ENCODE measurements at regions not wholly inside any gene's neighbourhood (a gene's known extent, or its start where the extent isn't known, plus 50 kb on each side); places are given as distances from the start of the nearest gene placed in this dataset.

DNA sequence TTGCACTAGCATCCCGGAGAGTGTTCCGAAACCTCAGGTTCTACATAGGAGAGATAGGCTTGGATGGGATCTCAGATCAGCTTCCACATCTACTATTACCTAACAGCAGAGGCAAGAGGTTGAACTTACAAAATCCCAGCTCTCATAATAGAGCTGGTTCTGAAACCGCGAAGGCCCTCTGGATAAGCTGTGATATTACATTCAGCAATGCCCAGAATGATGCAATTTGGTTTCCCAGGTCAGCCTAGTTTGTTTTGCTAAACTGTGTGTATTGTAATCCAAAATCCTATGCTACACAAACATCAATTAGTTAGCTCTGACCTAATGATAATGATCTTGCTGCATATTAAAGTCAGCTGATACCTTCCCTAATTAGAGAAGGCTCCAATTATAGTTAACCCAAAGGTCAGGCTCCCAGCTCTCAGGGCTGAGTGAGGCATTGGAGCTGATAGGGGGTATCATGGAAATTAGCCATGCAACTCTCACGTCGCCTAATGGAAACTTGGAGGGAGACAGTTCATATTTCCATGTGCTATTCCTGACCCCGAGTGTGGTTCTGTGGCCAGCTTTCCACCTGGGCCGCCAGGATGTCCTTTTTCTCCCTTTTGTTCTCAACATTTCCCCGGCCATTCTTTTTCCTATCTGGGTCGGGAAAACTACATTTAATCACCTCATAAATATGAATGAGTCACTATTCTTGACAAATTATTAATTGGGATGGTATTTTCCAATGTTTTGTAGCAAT lies 278.4 kb upstream of the IRX1 start:
- POLR2A ChIA-PET, result no interaction called here

DNA sequence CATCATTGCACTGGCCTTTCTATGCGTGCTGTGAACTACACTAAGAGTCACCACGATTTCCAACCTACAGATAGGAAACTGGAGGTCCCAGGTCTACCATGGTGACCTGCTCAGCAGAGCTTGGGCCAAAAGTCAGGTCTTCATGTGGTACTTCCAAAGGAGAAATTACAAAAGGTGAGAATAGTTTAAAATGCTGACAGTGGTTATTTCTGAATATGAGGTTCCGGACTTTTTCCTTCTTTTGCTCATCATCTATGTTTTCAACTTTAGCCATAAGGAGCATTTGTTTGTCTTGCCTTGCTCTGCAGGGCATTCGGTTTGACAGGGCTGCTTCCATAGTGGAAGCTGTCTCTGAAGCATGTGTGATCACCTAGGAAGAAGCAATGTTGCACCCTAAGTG lies 282.1 kb upstream of the IRX1 start:
- no peak for DNase-seq (ENCODE audit: low read depth)
- Histone ChIP-seq H3K27me3 (ENCODE audit: control insufficient read depth, insufficient read depth, low read length) (no peaks in the 10 kb centered on the region), H3K36me3 (ENCODE audit: control insufficient read depth, insufficient read depth, low read length) (no peaks in the 10 kb centered on the region), H3K4me3 (ENCODE audit: low read depth, low read length) (no peak overlapping the region)
- ChIA-PET CTCF (no interaction called here), POLR2A (no interaction called here)
- TF ChIP-seq, protein P1, sequence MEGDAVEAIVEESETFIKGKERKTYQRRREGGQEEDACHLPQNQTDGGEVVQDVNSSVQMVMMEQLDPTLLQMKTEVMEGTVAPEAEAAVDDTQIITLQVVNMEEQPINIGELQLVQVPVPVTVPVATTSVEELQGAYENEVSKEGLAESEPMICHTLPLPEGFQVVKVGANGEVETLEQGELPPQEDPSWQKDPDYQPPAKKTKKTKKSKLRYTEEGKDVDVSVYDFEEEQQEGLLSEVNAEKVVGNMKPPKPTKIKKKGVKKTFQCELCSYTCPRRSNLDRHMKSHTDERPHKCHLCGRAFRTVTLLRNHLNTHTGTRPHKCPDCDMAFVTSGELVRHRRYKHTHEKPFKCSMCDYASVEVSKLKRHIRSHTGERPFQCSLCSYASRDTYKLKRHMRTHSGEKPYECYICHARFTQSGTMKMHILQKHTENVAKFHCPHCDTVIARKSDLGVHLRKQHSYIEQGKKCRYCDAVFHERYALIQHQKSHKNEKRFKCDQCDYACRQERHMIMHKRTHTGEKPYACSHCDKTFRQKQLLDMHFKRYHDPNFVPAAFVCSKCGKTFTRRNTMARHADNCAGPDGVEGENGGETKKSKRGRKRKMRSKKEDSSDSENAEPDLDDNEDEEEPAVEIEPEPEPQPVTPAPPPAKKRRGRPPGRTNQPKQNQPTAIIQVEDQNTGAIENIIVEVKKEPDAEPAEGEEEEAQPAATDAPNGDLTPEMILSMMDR (IDR thresholded peaks at IDR 0.05; ENCODE audit: insufficient read depth, low read depth, low read length), result no peak

More for the DNA sequence above, 278.4 kb upstream of the IRX1 start:
- CTCF ChIA-PET, result no interaction called here
- no peak for DNase-seq (ENCODE audit: low read depth)
- Histone ChIP-seq H3K36me3 (ENCODE audit: control insufficient read depth, insufficient read depth, low read length) (no peaks in the 10 kb centered on the region), H3K27me3 (ENCODE audit: control insufficient read depth, insufficient read depth, low read length) (no peaks in the 10 kb centered on the region), H3K4me3 (ENCODE audit: low read depth, low read length) (no peak overlapping the region)
- TF ChIP-seq, protein P1 (IDR thresholded peaks at IDR 0.05; ENCODE audit: insufficient read depth, low read depth, low read length), result no peak

DNA sequence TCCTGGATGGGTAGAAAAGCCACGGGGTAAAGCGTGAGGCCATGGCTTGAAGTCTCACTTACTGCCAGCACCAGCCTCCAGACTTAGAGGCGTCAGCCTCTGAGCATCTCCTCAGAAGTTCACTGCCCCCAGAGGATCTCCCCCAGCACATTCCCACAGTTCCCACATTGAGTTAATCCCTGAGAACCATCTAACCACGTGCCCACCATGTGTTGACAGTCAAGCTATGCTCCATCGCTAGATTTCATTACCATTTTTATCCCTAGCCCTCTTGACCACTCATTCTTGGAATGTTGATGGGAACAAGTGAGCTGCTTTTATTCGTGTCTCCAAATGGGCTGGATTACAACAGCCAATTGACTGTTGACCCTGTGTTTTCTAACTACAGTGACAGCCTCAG lies 283.3 kb upstream of the IRX1 start:
- H3K27me3 ChIP-seq (ENCODE audit: control insufficient read depth, insufficient read depth, low read length), result no peaks in the 10 kb centered on the region
- no peaks in the 10 kb centered on the region for H3K36me3 ChIP-seq (ENCODE audit: control insufficient read depth, insufficient read depth, low read length)
- ChIA-PET POLR2A (no interaction called here), CTCF (no interaction called here)
- no peak for DNase-seq (ENCODE audit: low read depth)
- no peak overlapping the region for H3K4me3 ChIP-seq (ENCODE audit: low read depth, low read length)
- TF ChIP-seq, protein P1 (IDR thresholded peaks at IDR 0.05; ENCODE audit: insufficient read depth, low read depth, low read length), result no peak

DNA sequence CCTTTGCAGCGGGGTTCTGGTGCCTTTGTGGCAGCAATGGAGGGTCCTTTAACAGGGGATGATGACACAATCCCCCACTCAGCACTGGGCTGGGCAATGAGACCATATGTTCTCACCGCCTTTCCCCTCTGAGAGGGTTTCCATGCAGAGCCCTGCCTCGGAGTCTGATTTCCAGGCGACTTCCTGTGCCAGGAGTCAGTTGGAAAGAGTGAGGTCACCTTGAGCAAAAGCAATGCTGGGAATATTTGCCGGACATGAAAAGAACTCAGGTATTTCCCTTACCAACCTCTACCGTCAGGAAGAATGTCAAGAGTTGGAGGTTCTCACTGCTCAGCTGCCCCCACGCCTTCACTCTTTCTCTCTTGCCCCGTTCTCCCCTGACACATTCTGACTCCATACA lies 284.2 kb upstream of the IRX1 start:
- Histone ChIP-seq H3K36me3 (ENCODE audit: control insufficient read depth, insufficient read depth, low read length) (no peaks in the 10 kb centered on the region), H3K27me3 (ENCODE audit: control insufficient read depth, insufficient read depth, low read length) (no peaks in the 10 kb centered on the region), H3K4me3 (ENCODE audit: low read depth, low read length) (no peak overlapping the region)
- ChIA-PET POLR2A (no interaction called here), CTCF (no interaction called here)
- TF ChIP-seq, protein P1 (IDR thresholded peaks at IDR 0.05; ENCODE audit: insufficient read depth, low read depth, low read length), result no peak
- no peak for DNase-seq (ENCODE audit: low read depth)

DNA sequence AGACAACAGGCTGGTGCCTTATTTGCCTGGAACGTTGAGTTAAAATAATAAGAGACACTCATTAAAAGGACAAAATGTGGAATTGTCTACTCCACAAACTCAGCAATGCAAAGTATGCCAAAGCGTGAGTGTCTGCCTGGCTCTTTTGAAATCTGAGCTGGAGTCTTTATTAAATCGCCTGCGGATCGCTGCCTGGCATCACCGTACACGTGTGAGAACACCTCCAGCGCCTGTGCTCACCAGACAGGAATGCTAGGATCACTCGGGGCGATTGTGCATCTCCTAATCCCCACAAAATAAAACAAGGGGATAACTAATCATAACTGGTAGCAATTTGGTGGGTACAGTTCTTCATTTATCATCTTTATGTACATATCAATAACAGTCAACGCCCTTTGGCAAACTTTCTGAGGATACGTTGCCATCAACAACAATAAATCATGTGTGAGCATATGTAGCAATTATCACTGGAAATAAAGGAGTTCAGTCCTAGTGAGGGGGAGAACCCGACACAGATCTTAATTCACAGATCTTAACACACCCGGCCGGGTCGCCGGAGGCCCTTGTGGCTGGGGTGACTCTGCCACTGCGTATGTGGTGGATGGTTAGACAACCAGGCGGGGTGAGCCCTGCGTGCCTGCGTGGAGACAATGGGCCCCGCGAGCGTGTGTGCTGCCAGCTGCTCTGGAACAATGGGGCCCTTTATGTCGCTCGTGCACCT lies 284.9 kb upstream of the IRX1 start:
- H3K36me3 ChIP-seq (ENCODE audit: control insufficient read depth, insufficient read depth, low read length), result no peaks in the 10 kb centered on the region
- ChIA-PET CTCF (no interaction called here), POLR2A (no interaction called here)
- no peak for DNase-seq (ENCODE audit: low read depth)
- H3K27me3 ChIP-seq (ENCODE audit: control insufficient read depth, insufficient read depth, low read length), result no peaks in the 10 kb centered on the region
- no peak overlapping the region for H3K4me3 ChIP-seq (ENCODE audit: low read depth, low read length)
- TF ChIP-seq, protein P1 (IDR thresholded peaks at IDR 0.05; ENCODE audit: insufficient read depth, low read depth, low read length), result no peak
